Subcutaneous abdominal adipose tissue (tissue), 5 donors: ENCODE measurements at regions not wholly inside any gene's neighbourhood (a gene's known extent, or its start where the extent isn't known, plus 50 kb on each side); places are given as distances from the start of the nearest gene placed in this dataset.

Source experiments
- H3K27ac ChIP-seq: one replicate; pipeline ENCODE4 v1.7.0; 2013; ENCODE audit warnings: low read depth, mild to moderate bottlenecking, inconsistent platforms, low read length, moderate library complexity
- H3K27me3 ChIP-seq, 5 donors: one replicate each; pipeline ENCODE4 v1.7.0; 2013; ENCODE audit warnings: low read length in 5 of 5, inconsistent platforms in 1 of 5; ENCODE audit not compliant: control insufficient read depth in 5 of 5, insufficient read depth in 4 of 5
- H3K36me3 ChIP-seq, 5 donors: one replicate each; pipeline ENCODE4 v1.7.0; 2013; ENCODE audit warnings: low read length in 5 of 5; ENCODE audit not compliant: control insufficient read depth in 5 of 5, insufficient read depth in 5 of 5
- H3K4me1 ChIP-seq, 5 donors: one replicate each; pipeline ENCODE4 v1.7.0; 2013; ENCODE audit warnings: low read length in 5 of 5, mild to moderate bottlenecking in 3 of 5, moderate library complexity in 1 of 5; ENCODE audit not compliant: control insufficient read depth in 5 of 5, insufficient read depth in 5 of 5
- H3K4me3 ChIP-seq, 5 donors: one replicate each; pipeline ENCODE4 v1.7.0; 2013; ENCODE audit warnings: low read length in 5 of 5, low read depth in 1 of 5
- H3K9ac ChIP-seq, 5 donors: one replicate each; pipeline ENCODE4 v1.7.0; 2013; ENCODE audit warnings: low read length in 5 of 5, mild to moderate bottlenecking in 4 of 5, moderate library complexity in 3 of 5
- H3K9me3 ChIP-seq, 5 donors: one replicate each; pipeline ENCODE4 v1.7.0; 2013; ENCODE audit warnings: low read length in 5 of 5; ENCODE audit not compliant: control insufficient read depth in 5 of 5
- donor health status: healthy.
- donor health status: healthy.
- donor health status: healthy.
- donor health status: healthy.
- donor health status: healthy.

DNA sequence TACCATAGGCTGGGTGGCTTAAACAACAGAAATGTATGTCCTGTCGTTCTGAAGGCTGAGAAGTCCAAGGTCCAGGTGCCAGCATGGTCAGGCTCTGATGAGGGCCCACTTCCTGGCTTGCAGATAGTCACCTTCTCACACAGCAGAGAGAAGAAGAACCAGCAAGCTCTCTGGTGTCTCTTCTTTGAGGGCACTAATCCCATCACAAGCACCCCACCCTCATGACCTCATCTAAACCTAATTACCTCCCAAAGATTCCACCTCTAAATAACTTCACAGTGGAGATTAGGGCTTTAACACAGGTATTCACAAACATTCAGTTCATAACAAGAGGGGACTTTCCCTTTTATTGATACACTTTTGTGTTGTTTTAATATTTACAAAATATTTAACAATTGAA is 61.1 kb downstream of the RIN2 start:
- peaks cover 0 to 6% (median 4%) of the 10 kb centered on the region in 5 donors for H3K9me3 ChIP-seq
- peaks cover 0 to 2% (median 0%) of the 10 kb centered on the region in 5 donors for H3K36me3 ChIP-seq
- no peaks in the 10 kb centered on the region for H3K27me3 ChIP-seq
- no peak overlapping the region for H3K4me3 ChIP-seq
- H3K4me1 ChIP-seq: peaks cover 2 to 52% (median 19%) of the 10 kb centered on the region in 5 donors
- no peak overlapping the region for H3K27ac ChIP-seq
- no peak overlapping the region for H3K9ac ChIP-seq

DNA sequence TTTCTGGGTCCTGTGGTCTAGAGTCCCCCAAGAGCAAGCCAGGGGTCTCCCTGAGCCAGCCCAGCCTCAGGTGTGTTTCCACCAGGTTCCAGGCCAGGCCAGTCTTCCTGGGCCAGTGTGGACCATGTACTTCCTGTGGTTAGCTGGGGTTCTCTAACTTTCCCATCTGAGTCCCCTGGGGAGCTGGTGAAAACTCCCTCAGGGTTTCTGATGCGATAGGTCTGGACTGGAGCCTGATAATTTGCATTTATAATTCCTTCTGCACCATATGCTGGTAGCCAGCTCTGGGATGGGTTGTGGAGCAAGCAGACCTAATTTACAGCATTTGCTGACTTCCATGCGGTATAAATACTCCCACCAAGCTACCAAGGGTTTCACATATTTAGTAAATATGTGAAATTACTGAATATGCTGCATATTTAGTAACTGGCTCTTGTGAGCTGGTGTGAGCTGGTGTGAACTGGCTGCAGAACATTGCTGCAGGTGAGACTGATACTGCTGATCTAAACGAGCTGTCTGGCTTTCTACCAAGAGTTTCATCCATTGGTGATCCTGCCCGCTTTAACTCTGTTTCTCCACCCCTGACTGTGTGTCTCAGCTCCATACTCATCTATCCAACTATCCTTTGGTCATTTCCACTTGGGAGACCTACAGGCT is 62.6 kb downstream of the RIN2 start:
- Histone ChIP-seq H3K4me3 (no peak overlapping the region), H3K27ac (no peak overlapping the region), H3K4me1 (peaks cover 0 to 47% (median 10%) of the 10 kb centered on the region in 5 donors)

DNA sequence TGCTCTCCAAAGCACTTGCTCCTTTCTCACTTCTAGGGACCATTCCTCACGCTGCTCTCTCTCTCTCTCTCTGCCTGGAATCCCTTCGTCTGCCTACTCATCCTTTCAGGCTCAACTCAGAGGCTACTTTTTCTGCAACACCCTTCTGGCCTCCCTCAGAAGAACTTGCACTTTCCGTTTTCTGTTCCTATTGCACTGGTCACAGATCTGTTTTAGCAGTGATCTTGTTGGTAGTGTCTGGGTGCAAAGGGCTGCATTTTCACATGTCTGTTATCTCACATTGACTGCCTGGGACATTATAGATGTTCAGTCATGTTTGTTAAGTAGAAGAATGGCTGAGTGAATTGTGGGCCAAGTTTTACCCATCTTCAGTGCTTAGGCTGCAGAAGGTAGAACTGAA is 63.5 kb downstream of the RIN2 start:
- H3K36me3 ChIP-seq: peaks cover 0 to 2% (median 2%) of the 10 kb centered on the region in 5 donors
- no peak overlapping the region for H3K4me3 ChIP-seq
- H3K9ac ChIP-seq: no peak overlapping the region
- H3K9me3 ChIP-seq: peaks cover 0 to 6% (median 4%) of the 10 kb centered on the region in 5 donors
- no peaks in the 10 kb centered on the region for H3K27me3 ChIP-seq
- H3K27ac ChIP-seq: no peak overlapping the region
- H3K4me1 ChIP-seq: peaks cover 0 to 38% (median 2%) of the 10 kb centered on the region in 5 donors

More for the DNA sequence above, 62.6 kb downstream of the RIN2 start:
- Histone ChIP-seq H3K9ac (no peak overlapping the region), H3K9me3 (peaks cover 0 to 6% (median 4%) of the 10 kb centered on the region in 5 donors), H3K36me3 (peaks cover 0 to 2% (median 2%) of the 10 kb centered on the region in 5 donors), H3K27me3 (no peaks in the 10 kb centered on the region)

DNA sequence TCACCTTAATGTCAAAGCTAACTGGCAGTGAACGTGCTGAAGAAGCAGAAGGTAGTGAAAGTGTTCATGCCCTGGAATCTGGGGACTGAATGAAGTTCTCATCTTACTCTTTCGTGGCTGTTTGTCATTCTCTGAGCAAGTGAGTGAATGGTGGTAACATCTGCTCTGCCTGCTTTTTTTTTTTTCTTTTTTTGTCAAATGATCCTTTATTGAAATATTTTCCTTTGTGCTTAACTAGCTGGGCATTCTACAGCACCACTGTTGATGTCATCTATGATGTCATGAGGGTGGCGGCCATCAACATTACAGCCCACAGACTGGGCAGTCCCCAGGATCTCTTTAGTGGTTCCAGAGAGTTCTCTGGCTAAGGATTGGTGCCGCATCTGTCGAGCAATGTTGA is 65.2 kb downstream of the RIN2 start:
- Histone ChIP-seq H3K36me3 (peaks cover 0 to 2% (median 2%) of the 10 kb centered on the region in 5 donors), H3K9me3 (peaks cover 0 to 6% (median 4%) of the 10 kb centered on the region in 5 donors), H3K4me3 (no peak overlapping the region), H3K9ac (no peak overlapping the region), H3K27me3 (no peaks in the 10 kb centered on the region), H3K27ac (no peak overlapping the region), H3K4me1 (peaks cover 0 to 34% (median 2%) of the 10 kb centered on the region in 5 donors)

DNA sequence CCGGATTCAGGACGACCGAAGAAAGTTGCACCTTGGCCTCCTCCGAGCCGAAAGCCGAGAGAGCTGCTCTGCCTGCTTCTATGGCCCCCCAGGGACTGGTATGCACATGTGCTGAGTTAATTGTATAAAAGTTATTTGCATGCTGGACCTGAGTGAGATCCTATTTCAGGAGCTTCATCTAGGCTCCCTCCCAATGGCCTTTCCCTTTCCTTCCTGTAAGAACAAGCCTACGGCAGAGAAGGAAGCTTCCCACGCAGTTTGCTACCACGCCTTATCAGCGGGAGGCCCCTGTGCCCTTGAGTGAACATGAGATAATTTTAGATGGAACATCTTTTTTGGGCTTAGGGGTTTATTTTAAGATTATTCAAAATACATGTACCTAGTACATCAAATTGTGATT is 65.9 kb downstream of the RIN2 start:
- Histone ChIP-seq H3K27me3 (no peaks in the 10 kb centered on the region), H3K36me3 (peaks cover 0 to 2% (median 2%) of the 10 kb centered on the region in 5 donors), H3K4me1 (peaks cover 0 to 38% (median 2%) of the 10 kb centered on the region in 5 donors), H3K4me3 (no peak overlapping the region), H3K9me3 (peaks cover 0 to 3% (median 2%) of the 10 kb centered on the region in 5 donors), H3K27ac (no peak overlapping the region), H3K9ac (no peak overlapping the region)

DNA sequence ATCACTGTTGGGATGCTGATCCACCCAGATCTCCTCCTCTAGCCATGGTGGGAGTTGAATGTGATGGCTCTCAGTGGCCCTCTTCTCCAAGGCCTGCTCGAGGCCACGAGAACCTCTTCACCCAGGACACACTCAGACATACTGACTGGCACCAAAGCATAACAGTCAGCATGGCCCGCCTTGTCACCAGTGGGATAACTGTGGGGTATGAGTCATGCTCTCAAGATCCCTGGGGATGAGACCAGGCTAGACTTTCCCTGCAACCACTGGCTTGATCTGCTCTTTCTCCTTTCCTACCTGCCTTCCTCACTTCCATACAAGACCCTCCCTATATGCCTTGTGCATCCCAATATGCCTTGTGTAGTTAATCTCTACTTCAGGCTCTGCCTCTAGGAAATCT is 66.8 kb downstream of the RIN2 start:
- Histone ChIP-seq H3K27ac (no peak overlapping the region), H3K9ac (no peak overlapping the region), H3K9me3 (no peaks in the 10 kb centered on the region), H3K27me3 (no peaks in the 10 kb centered on the region), H3K4me3 (no peak overlapping the region), H3K4me1 (peaks cover 0 to 38% (median 2%) of the 10 kb centered on the region in 5 donors), H3K36me3 (peaks cover 0 to 2% (median 2%) of the 10 kb centered on the region in 5 donors)

DNA sequence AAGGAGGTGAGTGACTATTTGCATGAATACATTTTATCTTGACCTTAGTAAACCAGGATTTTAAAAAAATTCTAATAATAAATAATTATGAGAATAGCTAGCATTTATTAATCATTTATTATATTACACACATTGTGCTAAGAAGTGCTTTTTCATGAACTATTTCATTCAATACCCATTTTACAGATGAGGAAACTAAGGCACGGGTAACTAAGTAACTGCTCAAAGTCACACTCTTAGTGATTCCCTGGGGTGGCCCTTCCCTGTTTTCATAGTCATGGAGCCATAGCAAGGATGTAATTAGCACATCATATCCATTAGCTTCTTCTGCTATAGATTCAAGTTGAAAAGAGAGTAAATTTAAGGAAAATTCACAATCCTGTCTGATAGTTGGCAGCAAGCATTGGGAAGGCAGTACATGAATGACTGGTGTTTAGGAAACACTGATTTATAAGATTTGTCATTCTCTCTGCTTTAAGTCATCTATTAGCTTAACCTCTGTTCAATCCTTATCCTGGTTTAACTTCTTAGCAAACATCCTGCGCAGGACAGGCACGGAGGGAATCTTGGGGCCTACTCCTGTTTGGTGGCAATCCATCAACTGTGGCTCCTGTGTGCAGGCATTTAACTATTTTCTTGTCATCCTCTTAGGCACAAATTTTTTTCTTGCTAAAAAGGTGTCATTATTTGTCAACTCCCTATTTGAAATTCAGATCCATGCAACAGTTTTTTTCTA is 68.3 kb downstream of the RIN2 start:
- Histone ChIP-seq H3K36me3 (peaks cover 0 to 2% (median 2%) of the 10 kb centered on the region in 5 donors), H3K4me3 (no peak overlapping the region), H3K9ac (no peak overlapping the region), H3K27ac (no peak overlapping the region), H3K4me1 (peaks cover 0 to 35% (median 2%) of the 10 kb centered on the region in 5 donors), H3K27me3 (no peaks in the 10 kb centered on the region), H3K9me3 (no peaks in the 10 kb centered on the region)

DNA sequence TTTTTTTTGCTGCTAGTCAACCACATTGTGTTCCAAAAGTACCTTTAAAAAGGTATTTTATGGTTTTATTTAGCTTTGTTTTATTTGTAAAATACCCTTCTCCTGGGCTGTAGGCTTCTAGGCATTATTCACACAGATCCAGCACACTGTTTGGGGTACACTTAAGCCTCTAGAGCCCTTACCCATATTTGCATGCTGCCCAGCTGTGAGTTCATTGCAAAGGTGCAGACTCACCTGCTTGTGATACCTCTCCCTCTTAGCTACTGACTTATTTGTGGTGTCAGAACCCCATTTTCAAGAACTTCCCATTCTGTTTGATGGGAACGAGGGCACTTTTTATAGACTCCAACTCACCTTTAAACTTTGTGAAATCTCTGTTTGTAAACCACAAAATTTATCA is 69.8 kb downstream of the RIN2 start:
- no peak overlapping the region for H3K4me3 ChIP-seq
- no peaks in the 10 kb centered on the region for H3K27me3 ChIP-seq
- no peak overlapping the region for H3K9ac ChIP-seq
- peaks cover 0 to 2% (median 0%) of the 10 kb centered on the region in 5 donors for H3K36me3 ChIP-seq
- no peaks in the 10 kb centered on the region for H3K9me3 ChIP-seq
- H3K4me1 ChIP-seq: peaks cover 0 to 26% (median 2%) of the 10 kb centered on the region in 5 donors
- H3K27ac ChIP-seq: no peak overlapping the region

DNA sequence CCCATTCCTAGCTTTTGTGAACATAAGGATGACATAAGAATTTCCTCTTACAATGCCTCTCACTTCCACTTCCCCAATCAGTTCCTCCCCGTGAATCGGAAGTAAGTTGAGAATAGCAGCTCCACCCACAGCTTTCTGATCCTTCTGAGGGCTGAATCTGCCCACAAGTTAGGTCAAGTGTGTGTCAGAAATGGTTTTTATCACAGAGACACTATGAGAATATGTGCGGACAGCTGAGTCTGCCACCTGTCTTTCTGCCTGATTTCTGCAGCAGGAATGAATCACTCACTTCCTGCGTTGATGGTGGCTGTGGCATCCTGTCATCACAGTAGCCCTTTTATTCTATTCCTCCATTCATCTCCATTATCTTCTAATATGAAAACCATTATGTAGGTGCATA is 70.2 kb downstream of the RIN2 start:
- H3K27me3 ChIP-seq: no peaks in the 10 kb centered on the region
- H3K9me3 ChIP-seq: no peaks in the 10 kb centered on the region
- no peak overlapping the region for H3K9ac ChIP-seq
- H3K36me3 ChIP-seq: peaks cover 0 to 2% (median 0%) of the 10 kb centered on the region in 5 donors
- no peak overlapping the region for H3K4me3 ChIP-seq
- H3K4me1 ChIP-seq: peaks cover 0 to 22% (median 2%) of the 10 kb centered on the region in 5 donors
- H3K27ac ChIP-seq: no peak overlapping the region

DNA sequence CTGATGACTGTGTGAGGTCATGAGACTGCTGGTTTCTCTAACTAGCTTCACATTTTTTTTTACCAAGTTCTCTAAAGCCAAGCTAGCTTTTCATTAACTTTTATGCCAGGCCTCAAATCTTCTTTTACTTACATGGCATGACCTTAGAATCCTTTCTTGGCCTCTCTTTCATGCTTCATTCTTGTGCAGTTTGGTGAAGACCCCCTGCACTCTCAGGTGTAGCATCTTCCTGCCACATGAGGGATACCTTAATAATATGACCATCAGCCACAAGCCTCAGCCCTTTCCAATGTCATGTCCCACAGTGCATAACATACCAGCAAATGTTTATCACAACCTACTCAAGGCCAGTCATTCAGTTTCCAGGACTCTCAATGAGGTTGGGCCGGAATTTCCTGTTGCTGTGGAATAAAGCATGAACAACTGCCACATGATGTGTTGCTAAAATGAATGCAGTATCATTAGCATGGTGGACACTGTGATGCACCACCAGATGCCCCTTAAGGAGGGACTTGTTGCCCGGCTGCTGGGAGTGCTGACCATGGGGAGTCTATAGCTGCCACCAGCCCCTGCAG is 72.2 kb downstream of the RIN2 start:
- H3K27me3 ChIP-seq: no peaks in the 10 kb centered on the region
- peaks cover 0 to 2% (median 0%) of the 10 kb centered on the region in 5 donors for H3K36me3 ChIP-seq
- no peak overlapping the region for H3K27ac ChIP-seq
- peaks cover 0 to 9% (median 2%) of the 10 kb centered on the region in 5 donors for H3K4me1 ChIP-seq
- no peak overlapping the region for H3K4me3 ChIP-seq
- H3K9me3 ChIP-seq: no peaks in the 10 kb centered on the region
- no peak overlapping the region for H3K9ac ChIP-seq
